ENCODE measurements at regions not wholly inside any gene's neighbourhood (a gene's known extent, or its start where the extent isn't known, plus 50 kb on each side); places are given as distances from the start of the nearest gene placed in this dataset.

DNA sequence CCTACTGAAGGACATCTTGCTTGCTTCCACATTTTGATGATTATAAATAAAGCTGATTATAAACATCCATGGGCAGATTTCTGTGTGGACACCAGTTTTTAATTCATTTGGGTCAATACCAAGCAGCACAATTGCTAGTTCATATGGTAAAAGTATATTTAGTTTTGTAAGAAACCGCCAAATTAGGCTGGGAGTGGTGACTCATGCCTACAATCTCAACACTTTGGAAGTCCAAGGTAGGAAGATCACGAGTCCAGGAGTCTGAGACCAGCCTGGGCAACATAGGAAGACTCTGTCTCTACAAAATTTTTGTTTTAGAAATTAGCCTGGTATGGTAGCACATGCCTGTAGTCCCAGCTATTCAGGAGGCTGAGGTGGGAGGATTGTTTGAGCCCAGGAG is 52.6 kb upstream of the ABHD2 start:
- no peak overlapping the region for H3K4me3 ChIP-seq (replicated peaks; ENCODE audit: low read depth, low read length)
- no peak for DNase-seq (ENCODE audit: extremely low read depth, low read depth)
- TF ChIP-seq, protein P1, sequence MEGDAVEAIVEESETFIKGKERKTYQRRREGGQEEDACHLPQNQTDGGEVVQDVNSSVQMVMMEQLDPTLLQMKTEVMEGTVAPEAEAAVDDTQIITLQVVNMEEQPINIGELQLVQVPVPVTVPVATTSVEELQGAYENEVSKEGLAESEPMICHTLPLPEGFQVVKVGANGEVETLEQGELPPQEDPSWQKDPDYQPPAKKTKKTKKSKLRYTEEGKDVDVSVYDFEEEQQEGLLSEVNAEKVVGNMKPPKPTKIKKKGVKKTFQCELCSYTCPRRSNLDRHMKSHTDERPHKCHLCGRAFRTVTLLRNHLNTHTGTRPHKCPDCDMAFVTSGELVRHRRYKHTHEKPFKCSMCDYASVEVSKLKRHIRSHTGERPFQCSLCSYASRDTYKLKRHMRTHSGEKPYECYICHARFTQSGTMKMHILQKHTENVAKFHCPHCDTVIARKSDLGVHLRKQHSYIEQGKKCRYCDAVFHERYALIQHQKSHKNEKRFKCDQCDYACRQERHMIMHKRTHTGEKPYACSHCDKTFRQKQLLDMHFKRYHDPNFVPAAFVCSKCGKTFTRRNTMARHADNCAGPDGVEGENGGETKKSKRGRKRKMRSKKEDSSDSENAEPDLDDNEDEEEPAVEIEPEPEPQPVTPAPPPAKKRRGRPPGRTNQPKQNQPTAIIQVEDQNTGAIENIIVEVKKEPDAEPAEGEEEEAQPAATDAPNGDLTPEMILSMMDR (IDR thresholded peaks at IDR 0.05; ENCODE audit: low read depth, low read length, missing control alignments), result no peak

DNA sequence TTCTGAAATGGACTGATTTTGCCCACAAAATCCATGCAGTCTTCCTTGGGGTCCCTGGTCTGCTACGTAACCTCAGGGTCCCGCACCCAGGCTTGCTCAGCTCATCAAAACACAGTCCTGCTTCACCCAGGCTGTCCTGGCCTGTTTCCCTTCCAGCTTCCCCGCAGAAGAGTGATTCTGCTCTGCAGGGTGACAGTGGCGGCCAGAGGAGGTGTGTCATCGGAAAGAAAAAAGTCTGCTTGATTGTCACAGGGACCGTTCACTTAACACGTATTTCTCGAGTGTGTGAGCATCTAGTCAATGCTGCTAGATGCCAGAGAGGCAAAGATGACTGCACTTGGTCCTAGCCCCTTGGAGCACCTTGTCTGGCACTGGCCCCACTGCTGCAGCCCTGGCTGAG is 50.1 kb upstream of the ABHD2 start:
- no peak overlapping the region for H3K4me3 ChIP-seq (replicated peaks; ENCODE audit: low read depth, low read length)
- no peak for DNase-seq (ENCODE audit: extremely low read depth, low read depth)
- TF ChIP-seq, protein P1 (IDR thresholded peaks at IDR 0.05; ENCODE audit: low read depth, low read length, missing control alignments), result no peak
